Heart right ventricle (tissue), 16 donors: ENCODE measurements at regions not wholly inside any gene's neighbourhood (a gene's known extent, or its start where the extent isn't known, plus 50 kb on each side); places are given as distances from the start of the nearest gene placed in this dataset.

Experiments
- ATAC-seq, 8 donors: fragments of 200-7000 bp; cut with Tn5 transposase; one replicate each; pipeline ENCODE4 v1.9.1; 2020; ENCODE audit warnings: mild to moderate bottlenecking in 8 of 8, moderate library complexity in 8 of 8, moderate number of reproducible peaks in 1 of 8
- DNase-seq, 2 donors: peaks; one replicate each; pipeline ENCODE4 v3.0.0-alpha.2; 2020
- H3K27ac ChIP-seq, 10 donors: fragments of 200-600 bp; sonication (generic) in 2 of 10; one replicate each; pipeline versions ENCODE4 v1.5.0 to v1.8.0; 2020 to 2022; ENCODE audit warnings: mild to moderate bottlenecking in 3 of 10
- H3K27me3 ChIP-seq, 7 donors: fragments of 200-600 bp; one replicate each; pipeline ENCODE4 v1.8.0; 2021 to 2022; ENCODE audit warnings: mild to moderate bottlenecking in 2 of 7
- H3K36me3 ChIP-seq, 9 donors: fragments of 200-600 bp; sonication (generic) in 1 of 9; one replicate each; pipeline versions ENCODE4 v1.5.0 to v1.8.0; 2020 to 2022; ENCODE audit warnings: mild to moderate bottlenecking in 2 of 9
- H3K4me1 ChIP-seq, 9 donors: fragments of 200-600 bp; sonication (generic) in 1 of 9; one replicate each; pipeline versions ENCODE4 v1.5.0 to v1.8.0; 2020 to 2022; ENCODE audit warnings: mild to moderate bottlenecking in 4 of 9
- H3K4me3 ChIP-seq, 10 donors: fragments of 200-600 bp; sonication (generic) in 2 of 10; one replicate each; pipeline versions ENCODE4 v1.5.0 to v1.8.0; 2020 to 2022; ENCODE audit warnings: mild to moderate bottlenecking in 7 of 10, moderate library complexity in 2 of 10
- H3K9me3 ChIP-seq, 11 donors: fragments of 200-600 bp in 10 of 11; sonication (generic) in 2 of 11; one replicate each; pipeline versions ENCODE4 v1.5.0 to v1.8.0; 2013 to 2022; ENCODE audit warnings: mild to moderate bottlenecking in 2 of 11, control low read depth in 1 of 11, moderate library complexity in 1 of 11
- CTCF ChIP-seq, 9 donors: fragments of 200-600 bp; sonication (generic) in 2 of 9; IDR thresholded peaks; one replicate each; pipeline versions ENCODE4 v1.5.0 to v1.8.0; 2021 to 2022; ENCODE audit warnings: antibody characterized with exemption in 9 of 9, mild to moderate bottlenecking in 5 of 9, moderate library complexity in 1 of 9
- WGBS, 2 donors: extraction: QIAGEN DNeasy Blood & Tissue Kit; methylation state at CpG; one replicate each; pipeline ENCODE4 v1.1.7; 2013; ENCODE audit warnings: inconsistent platforms in 1 of 2; 5-methylcytosine and 5-hydroxymethylcytosine counted together
- intact Hi-C, 10 donors: fragments of 100-400 bp; cut with DNase I; formaldehyde crosslinking; loops; one replicate each; pipeline versions ENCODE4 v1.11.1 to v1.14.2; 2022
- donor health status: Arrhythmogenic right ventricular cardiomyopathy.
- donor health status: ischemic (EF 13 %, LVEDD 7.1; RV severe dilation, severe dysfunction).
- donor health status: healthy with polysubstance abuse.
- donor health status: DM: no; HTN: yes; CAD: no.
- donor health status: DM: no; HTN: no; CAD: no.
- donor health status: ischemic (EF 25% LVEDD 6.9; RV normal size, moderate dysfunction).
- donor health status: ischemic (EF 25% LVEDD 5.7; RV mildly dilated, moderate dysfunction).
- donor health status: healthy.
- donor health status: DM: yes; HTN: yes; CAD: no.
- donor health status: Ischemic cardiomyopathy.
- donor health status: ischemic (EF 35%, LVEDD 5.7; RV mildly dilated, moderate dysfunction).
- donor health status: nonischemic (EF 11% LVEDD 7.7; RV severe dilation, severe dysfunction).
- donor health status: DM: yes; HTN: yes; CAD: no.
- donor health status: PGD.
- donor health status: ischemic (EF 29% LVEDD 5.4; RV normal size, mild dysfunction).
- donor health status: nonischemic (EF 23%, LVEDD 6.1; RV moderate dilation, normal function).

GRCh38 chr14:97624985-97625384 is 827.8 kb downstream of the VRK1 start:
- TF ChIP-seq CTCF (IDR thresholded peaks at IDR 0.05): no peak
- Histone ChIP-seq H3K27ac (no peak overlapping the region), H3K4me3 (no peak overlapping the region), H3K27me3 (peaks cover 0 to 3% (median 0%) of the 10 kb centered on the region in 7 donors), H3K36me3 (no peaks in the 10 kb centered on the region), H3K9me3 (no peaks in the 10 kb centered on the region), H3K4me1 (peaks cover 0 to 4% (median 0%) of the 10 kb centered on the region in 9 donors)
- ATAC-seq (no peak), DNase-seq (no peak)
- intact Hi-C loops: no loop called here
- WGBS, 2 donors: 84 to 91% methylated on average over 1 of the region's 1 CpG

- Histone ChIP-seq H3K27ac (no peak overlapping the region), H3K36me3 (no peaks in the 10 kb centered on the region), H3K27me3 (peaks cover 0 to 6% (median 0%) of the 10 kb centered on the region in 7 donors), H3K4me3 (no peak overlapping the region), H3K9me3 (peaks cover 0 to 2% (median 0%) of the 10 kb centered on the region in 11 donors), H3K4me1 (no peaks in the 10 kb centered on the region)
- no peak for ATAC-seq
- no peak for TF ChIP-seq CTCF (IDR thresholded peaks at IDR 0.05)
- WGBS, 2 donors: 50 to 51% methylated on average over 3 of the region's 3 CpGs
- intact Hi-C loops: no loop called here
- DNase-seq: no peak
These were observed 828.3 kb downstream of the VRK1 start for GRCh38 chr14:97625477-97625876.

- Histone ChIP-seq H3K4me1 (no peaks in the 10 kb centered on the region), H3K36me3 (no peaks in the 10 kb centered on the region), H3K27me3 (peaks cover 0 to 6% (median 0%) of the 10 kb centered on the region in 7 donors), H3K9me3 (peaks cover 0 to 2% (median 0%) of the 10 kb centered on the region in 11 donors), H3K27ac (no peak overlapping the region), H3K4me3 (no peak overlapping the region)
- intact Hi-C loops: no loop called here
- TF ChIP-seq CTCF (IDR thresholded peaks at IDR 0.05): no peak
- ATAC-seq: no peak
- 54 to 56% methylated on average over 4 of the region's 4 CpGs for WGBS, 2 donors
- DNase-seq: no peak
These were observed 828.9 kb downstream of the VRK1 start for GRCh38 chr14:97626088-97626487.

GRCh38 chr14:97630249-97630648 is 833.1 kb downstream of the VRK1 start:
- no peak overlapping the region for H3K4me3 ChIP-seq
- peaks cover 0 to 2% (median 0%) of the 10 kb centered on the region in 11 donors for H3K9me3 ChIP-seq
- peaks cover 0 to 19% (median 0%) of the 10 kb centered on the region in 7 donors for H3K27me3 ChIP-seq
- TF ChIP-seq CTCF (IDR thresholded peaks at IDR 0.05): no peak
- no peaks in the 10 kb centered on the region for H3K36me3 ChIP-seq
- H3K4me1 ChIP-seq: no peaks in the 10 kb centered on the region
- H3K27ac ChIP-seq: no peak overlapping the region
- intact Hi-C loops: no loop called here
- 66 to 69% methylated on average over 5 of the region's 5 CpGs for WGBS, 2 donors
- ATAC-seq: no peak
- no peak for DNase-seq
